ENCODE measurements at regions not wholly inside any gene's neighbourhood (a gene's known extent, or its start where the extent isn't known, plus 50 kb on each side); places are given as distances from the start of the nearest gene placed in this dataset.

DNA sequence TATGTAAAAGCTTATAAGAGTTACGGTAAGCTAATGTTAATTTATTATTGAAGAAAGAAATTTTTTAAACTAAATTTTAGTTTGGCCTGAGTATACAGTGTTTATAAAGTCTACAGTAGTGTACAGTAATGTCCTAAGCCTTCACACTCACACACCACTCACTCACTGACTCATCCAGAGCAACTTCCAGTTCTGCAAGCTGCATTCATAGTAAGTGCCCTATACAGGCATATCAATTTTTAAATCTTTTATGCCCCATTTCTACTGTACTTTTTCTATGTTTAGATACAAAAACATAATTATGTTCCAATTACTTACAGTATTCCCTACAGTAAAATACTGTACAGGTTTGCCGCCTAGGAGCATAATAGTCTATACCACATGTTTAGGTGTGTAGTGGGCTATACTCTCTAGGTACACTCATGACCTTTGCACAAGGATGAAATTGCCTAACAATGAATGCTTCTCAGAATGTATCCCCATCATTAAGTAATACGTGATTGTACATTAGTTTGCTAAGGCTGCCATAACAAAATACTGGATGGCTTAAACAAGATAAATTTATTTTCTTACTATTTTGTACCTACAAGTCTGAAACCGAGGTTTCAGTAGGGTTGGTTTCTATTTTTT lies 333.8 kb upstream of the PCDH7 start:
- TF ChIP-seq CTCF (conservative IDR thresholded peaks at IDR 0.05; ENCODE audit: low read depth in 2 of 2) (no peak), JUNB (IDR thresholded peaks at IDR 0.05; ENCODE audit: unreplicated experiment) (no peak)
